ENCODE measurements at regions not wholly inside any gene's neighbourhood (a gene's known extent, or its start where the extent isn't known, plus 50 kb on each side); places are given as distances from the start of the nearest gene placed in this dataset.

DNA sequence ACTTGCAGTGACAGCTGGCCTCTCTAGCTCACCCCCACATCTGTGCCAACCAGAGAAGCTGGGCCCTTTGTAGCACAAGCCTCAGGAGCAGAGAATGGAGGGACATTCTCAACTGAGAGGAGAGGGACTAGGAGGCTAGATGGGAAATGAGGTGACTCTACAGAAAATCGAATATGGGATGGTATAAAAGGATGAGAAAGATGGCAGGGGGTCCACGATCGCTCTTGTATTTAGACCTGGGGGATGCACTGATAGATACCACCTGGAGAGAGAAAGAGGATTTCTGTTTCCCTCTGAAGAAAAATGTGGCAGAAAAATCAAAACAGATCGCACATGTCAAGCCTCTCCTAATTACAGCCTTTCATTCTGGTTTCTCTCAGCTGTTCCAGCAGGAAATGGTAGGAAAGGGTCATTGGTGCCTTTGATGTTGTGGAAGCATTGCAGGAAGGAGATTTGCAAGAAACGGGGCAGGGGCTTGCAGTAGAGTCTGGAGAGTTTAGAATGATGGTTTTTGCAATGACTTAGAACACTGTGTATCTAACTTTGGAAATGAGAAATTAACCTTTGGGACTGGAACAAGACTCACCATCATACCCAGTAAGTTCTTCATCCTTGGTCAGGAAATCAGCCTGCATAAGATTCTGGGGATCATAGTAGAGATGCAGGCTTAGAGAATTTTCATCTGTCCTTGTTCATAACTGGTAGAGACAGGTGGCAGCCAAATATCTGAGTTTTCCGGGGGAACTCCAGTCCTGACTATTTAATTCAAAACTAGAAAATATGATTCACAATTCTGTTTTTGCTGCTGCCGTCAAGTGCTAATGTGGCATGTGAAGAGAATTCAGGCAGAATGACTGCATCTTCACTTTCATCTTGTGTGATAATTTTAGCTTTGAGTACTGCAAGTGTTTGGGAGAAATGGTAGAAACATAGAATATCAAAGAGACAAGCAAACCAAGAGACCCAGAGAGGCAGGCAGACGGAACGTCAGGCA, 98.8 kb downstream of the DAD1 start:
- no peaks in the 10 kb centered on the region for H3F3A ChIP-seq (ENCODE audit: low read depth)
- no peak for TF ChIP-seq CTCF (conservative IDR thresholded peaks at IDR 0.05; ENCODE audit: low read length)
- TF ChIP-seq EZH2phosphoT487 (IDR thresholded peaks at IDR 0.05; ENCODE audit: borderline replicate concordance): no peak
- H3K36me3 ChIP-seq (ENCODE audit: insufficient read depth, low read length): peaks cover 61% of the 10 kb centered on the region; the same call in 1 of the 2 replicates
- H3K9me2 ChIP-seq (replicated peaks; ENCODE audit: low read depth, low read length): no peaks in the 10 kb centered on the region
- peak overlapping the region; percentile 22 for H3K4me3 ChIP-seq (ENCODE audit: low read length, poor library complexity, severe bottlenecking)
- no peaks in the 10 kb centered on the region for H3K9me3 ChIP-seq (ENCODE audit: insufficient read depth, low read depth, low read length)
- peaks cover 98% of the 10 kb centered on the region for H3K79me2 ChIP-seq (ENCODE audit: insufficient read depth, low read length)
- peaks cover 35% of the 10 kb centered on the region for H4K20me1 ChIP-seq (ENCODE audit: insufficient read depth, low read length, poor library complexity, severe bottlenecking)
- H2AFZ ChIP-seq (ENCODE audit: low read length): no peak overlapping the region
- H3K4me2 ChIP-seq (ENCODE audit: low read depth, low read length, poor library complexity, severe bottlenecking): peak overlapping the region; percentile 93
- peaks cover 93% of the 10 kb centered on the region for H3K4me1 ChIP-seq (ENCODE audit: insufficient read depth, low read length, poor library complexity, severe bottlenecking)
- no peaks in the 10 kb centered on the region for H3K27me3 ChIP-seq (ENCODE audit: insufficient read depth, low read length, poor library complexity, severe bottlenecking)
- peak overlapping the region; percentile 17 for H3K9ac ChIP-seq (ENCODE audit: low read depth, low read length, poor library complexity, severe bottlenecking)

DNA sequence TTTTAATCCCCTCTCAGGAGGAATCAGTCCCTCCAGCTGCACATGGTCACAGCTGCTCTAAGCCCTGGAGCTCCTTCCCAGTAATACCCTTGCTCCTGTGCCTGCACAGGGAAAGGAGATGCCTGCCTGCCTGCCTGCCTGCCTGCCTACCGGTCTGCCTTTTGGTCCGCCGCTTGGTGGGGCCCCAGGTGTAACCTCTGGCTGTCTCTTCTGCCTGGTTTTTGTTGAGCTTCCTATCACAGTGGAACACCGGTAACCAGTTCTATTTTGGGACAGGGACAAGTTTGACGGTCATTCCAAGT, 99.8 kb downstream of the DAD1 start:
- Histone ChIP-seq H3K9me2 (replicated peaks; ENCODE audit: low read depth, low read length) (no peaks in the 10 kb centered on the region), H3F3A (ENCODE audit: low read depth) (no peaks in the 10 kb centered on the region), H3K9me3 (ENCODE audit: insufficient read depth, low read depth, low read length) (no peaks in the 10 kb centered on the region), H2AFZ (ENCODE audit: low read length) (no peak overlapping the region), H3K4me2 (ENCODE audit: low read depth, low read length, poor library complexity, severe bottlenecking) (peak overlapping the region; percentile 93), H3K9ac (ENCODE audit: low read depth, low read length, poor library complexity, severe bottlenecking) (peak overlapping the region; percentile 17), H3K79me2 (ENCODE audit: insufficient read depth, low read length) (peaks cover 98% of the 10 kb centered on the region), H3K36me3 (ENCODE audit: insufficient read depth, low read length) (peaks cover 50% of the 10 kb centered on the region; the same call in 1 of the 2 replicates), H4K20me1 (ENCODE audit: insufficient read depth, low read length, poor library complexity, severe bottlenecking) (peaks cover 35% of the 10 kb centered on the region), H3K4me1 (ENCODE audit: insufficient read depth, low read length, poor library complexity, severe bottlenecking) (peaks cover 94% of the 10 kb centered on the region), H3K27me3 (ENCODE audit: insufficient read depth, low read length, poor library complexity, severe bottlenecking) (no peaks in the 10 kb centered on the region), H3K4me3 (ENCODE audit: low read length, poor library complexity, severe bottlenecking) (no peak overlapping the region)
- TF ChIP-seq CTCF (conservative IDR thresholded peaks at IDR 0.05; ENCODE audit: low read length) (no peak), EZH2phosphoT487 (IDR thresholded peaks at IDR 0.05; ENCODE audit: borderline replicate concordance) (no peak)

DNA sequence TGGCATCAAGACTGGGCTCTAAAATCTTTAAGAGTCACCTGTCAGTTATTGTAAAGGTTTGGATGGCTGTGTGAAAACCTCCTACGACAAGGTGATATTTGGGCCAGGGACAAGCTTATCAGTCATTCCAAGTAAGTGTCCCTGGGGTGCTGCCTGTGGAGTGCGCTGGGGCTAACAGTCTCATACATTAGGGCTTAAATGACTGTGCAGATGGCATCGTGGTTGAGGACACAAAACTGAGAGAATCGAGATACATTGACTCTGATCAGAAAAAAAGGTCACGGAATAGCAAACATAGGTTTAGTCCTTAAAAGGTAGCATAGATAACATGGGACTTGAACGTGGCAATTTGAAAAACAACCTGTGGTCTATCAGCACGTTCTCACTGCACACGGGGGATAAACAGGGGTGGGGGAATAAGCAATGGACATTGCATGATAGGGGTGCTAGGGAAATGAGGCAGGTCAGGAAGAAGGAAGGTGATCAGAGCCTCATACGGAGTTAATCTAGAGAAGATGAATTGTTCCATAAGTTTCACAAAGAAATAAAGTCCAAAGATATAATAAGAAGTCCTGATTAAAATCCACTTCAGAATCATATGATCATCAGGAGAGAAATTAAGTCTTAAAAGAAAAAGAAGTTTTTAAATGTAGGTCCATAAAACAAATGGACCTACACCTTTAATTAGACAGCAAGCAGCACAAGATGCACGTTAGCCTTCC, 100.3 kb downstream of the DAD1 start:
- Histone ChIP-seq H3K4me2 (ENCODE audit: low read depth, low read length, poor library complexity, severe bottlenecking) (peak overlapping the region; percentile 93), H3K36me3 (ENCODE audit: insufficient read depth, low read length) (peaks cover 46% of the 10 kb centered on the region; the same call in 1 of the 2 replicates), H3K27me3 (ENCODE audit: insufficient read depth, low read length, poor library complexity, severe bottlenecking) (no peaks in the 10 kb centered on the region), H3K9me2 (replicated peaks; ENCODE audit: low read depth, low read length) (no peaks in the 10 kb centered on the region), H3K79me2 (ENCODE audit: insufficient read depth, low read length) (peaks cover 98% of the 10 kb centered on the region), H4K20me1 (ENCODE audit: insufficient read depth, low read length, poor library complexity, severe bottlenecking) (peaks cover 35% of the 10 kb centered on the region), H3F3A (ENCODE audit: low read depth) (no peaks in the 10 kb centered on the region), H3K9ac (ENCODE audit: low read depth, low read length, poor library complexity, severe bottlenecking) (peak overlapping the region; percentile 8), H2AFZ (ENCODE audit: low read length) (no peak overlapping the region), H3K9me3 (ENCODE audit: insufficient read depth, low read depth, low read length) (no peaks in the 10 kb centered on the region), H3K4me1 (ENCODE audit: insufficient read depth, low read length, poor library complexity, severe bottlenecking) (peaks cover 94% of the 10 kb centered on the region), H3K4me3 (ENCODE audit: low read length, poor library complexity, severe bottlenecking) (peak overlapping the region; percentile 0)
- TF ChIP-seq EZH2phosphoT487 (IDR thresholded peaks at IDR 0.05; ENCODE audit: borderline replicate concordance) (no peak), CTCF (conservative IDR thresholded peaks at IDR 0.05; ENCODE audit: low read length) (no peak)

Data from Loucy (cell line).